HG02852 (cell line): ENCODE measurements at regions not wholly inside any gene's neighbourhood (a gene's known extent, or its start where the extent isn't known, plus 50 kb on each side); places are given as distances from the start of the nearest gene placed in this dataset.

Experiments
- ATAC-seq: cut with Tn5 transposase; IDR thresholded peaks from one replicate; pipeline ENCODE4 v1.9.1; 2021; ENCODE audit warnings: mild to moderate bottlenecking, moderate library complexity; ENCODE audit not compliant: unreplicated experiment

DNA sequence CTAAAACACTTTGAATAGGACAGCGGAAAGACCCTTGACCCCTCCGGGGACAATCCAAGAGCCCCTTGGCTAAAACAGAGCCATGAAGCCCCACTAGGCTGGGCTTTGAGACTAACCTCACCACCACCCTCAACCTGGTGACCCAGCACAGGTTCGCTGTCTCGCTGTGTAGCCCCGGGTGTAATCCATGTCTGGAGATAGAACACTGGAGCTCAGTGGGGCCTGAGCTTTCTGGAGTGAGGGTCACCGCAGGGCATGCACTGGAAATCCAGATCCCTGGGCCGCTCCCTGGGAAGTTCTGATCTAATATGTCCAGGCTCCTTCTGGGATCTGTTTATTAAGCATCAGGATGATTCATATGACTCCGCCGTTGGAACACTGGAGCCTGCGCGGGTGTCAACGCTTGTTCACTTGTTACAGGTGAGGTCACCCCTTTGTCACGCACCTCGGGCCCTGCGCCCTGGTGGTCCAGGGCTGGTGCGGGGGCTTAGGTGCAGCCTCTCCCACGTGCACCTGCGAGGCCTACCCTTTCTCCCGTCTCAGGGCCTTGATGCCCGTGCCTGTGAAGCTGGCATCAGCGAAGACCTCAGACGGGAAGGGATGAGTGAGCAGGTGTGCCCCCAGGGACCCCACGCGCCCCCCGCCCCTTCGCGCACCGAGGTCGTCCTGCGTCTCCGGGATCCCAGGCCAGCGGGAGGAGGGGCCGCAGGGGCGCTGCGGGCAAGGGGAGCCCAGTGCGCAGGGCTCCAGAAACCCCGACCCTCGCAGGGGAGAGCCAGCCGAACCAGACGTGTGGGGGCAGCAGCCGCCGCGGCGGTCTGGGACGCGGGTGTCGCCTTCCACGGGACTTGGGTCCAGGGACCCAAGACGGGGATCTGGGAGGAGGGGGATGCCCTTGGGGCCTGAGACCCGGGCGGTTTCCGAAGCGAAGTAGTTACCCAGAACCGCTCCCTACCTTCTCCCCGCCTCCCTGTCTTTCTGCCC is 224.1 kb upstream of the FOXF1 start:
- no peak for ATAC-seq

DNA sequence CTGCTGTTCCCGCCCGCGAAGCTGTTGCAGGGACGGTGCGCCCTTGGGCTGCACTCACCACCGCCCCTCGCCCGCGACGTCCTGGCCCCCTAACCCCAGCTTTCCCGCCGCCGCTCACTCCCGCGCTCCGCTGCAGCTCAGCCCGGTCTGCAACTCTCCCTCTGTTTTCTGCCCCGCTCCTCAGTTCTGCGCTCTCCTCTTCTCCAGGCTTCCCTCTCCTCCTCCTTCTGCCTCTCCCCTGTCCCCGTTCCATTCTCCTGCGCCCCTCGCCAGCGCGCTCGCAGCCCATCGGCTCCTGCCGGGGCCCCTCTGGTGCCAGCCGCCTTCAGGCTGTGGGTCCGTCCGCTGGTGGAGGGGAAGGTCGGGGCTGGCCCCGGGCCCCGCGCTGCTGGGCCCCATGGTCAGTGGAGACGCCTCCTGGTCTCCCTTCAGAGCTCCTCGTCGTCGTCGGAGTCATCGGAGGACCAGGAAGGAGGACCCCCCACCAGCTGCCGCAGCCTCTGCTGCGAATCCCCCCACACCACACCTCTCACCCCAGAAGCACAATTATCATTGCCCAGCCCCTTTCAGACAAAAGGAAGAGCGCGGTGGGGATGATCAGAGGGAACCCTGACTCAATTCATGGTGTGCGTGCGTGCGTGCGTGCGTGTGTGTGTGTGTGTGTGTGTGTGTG is 223.2 kb upstream of the FOXF1 start:
- no peak for ATAC-seq

DNA sequence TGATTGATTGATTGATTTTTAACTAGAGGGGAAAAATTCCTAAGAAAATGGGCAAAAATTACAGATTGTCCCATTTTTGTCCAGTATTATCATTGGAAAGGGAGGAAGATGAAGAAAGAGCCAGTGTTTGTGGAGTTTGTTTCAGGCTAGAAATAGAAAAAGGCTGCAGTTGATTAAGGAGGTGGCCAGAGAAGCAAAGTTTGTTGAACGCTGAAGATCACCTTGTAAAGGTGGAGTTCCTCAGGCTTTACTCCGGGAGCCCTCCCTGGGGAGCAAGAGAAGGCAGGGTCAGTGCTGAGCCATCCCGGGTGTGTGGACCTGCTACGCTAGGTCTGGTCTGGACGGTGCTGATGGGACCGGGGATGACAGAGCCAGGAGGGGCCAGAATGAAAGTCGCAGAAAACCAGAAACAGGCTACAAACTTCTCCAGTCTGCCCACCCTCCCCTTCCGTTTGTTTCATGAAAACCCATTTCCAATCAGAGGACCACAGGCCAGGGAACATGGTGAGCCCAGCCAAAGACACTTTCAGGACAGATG is 222.6 kb upstream of the FOXF1 start:
- no peak for ATAC-seq

DNA sequence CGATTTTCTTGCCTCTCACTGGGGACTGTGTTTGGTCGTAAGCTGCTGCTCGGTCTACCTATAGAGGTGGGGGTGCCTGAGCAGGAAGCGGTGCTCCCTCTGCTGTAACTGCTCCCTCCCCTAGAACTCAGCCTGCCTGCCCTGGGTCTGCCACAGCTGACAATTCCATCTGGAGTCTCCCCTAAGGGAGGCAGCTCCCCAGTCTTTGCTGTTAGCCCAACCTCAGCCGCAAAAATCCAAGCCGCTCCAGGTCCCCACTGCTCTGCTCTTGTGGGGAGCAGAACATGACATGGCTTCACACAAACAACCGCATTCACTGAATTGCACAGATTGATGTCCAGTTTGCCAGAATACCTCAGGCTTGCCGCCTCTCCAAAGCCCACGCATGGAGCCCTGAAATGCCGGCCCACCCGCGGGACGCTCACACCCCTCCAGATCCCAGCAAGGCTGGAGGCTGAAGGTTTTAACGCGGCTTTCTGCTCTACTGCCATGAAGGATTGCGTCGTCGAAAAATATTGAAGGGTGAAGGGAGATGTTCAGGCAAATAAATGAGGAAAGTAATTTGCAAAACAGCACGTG is 221.5 kb upstream of the FOXF1 start:
- ATAC-seq: no peak

DNA sequence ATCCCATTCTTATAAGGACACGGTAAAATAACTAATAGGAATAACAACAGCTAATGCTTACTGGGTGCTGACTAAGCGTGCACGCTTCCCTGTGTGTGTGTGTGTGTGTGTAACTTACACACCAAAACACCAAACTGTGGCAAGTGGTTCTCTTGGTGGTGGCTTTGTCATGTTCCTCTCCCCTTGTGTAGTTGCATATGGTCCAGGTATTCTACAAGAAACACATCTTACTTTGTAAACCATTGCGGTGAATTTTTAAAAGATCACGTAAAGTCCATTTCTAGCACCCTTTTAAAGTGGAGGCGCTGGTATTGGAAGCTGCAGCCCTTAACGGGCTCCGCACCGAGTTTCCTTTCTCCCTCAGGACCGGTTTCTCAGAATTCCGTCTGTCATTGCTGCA is 221.0 kb upstream of the FOXF1 start:
- ATAC-seq: no peak

DNA sequence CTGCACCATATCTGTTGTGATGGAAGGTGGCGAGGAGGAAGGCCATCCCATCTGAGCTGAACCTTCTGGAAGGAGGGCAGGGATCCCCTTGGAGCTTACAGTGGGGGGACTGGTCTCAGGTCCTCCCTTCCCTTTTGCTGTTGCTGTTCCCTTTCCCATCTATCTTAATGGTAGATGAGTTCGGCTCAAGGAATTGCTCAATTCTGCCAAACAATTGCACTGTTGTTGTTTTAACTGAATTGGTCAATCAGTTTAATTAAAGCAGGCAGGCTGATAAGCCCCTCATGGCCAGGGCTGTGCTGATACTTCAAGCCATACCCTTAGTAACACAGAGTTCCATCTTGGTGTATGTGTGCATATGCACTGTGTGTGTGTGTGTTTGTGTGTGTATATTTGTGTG is 220.4 kb upstream of the FOXF1 start:
- ATAC-seq: no peak

DNA sequence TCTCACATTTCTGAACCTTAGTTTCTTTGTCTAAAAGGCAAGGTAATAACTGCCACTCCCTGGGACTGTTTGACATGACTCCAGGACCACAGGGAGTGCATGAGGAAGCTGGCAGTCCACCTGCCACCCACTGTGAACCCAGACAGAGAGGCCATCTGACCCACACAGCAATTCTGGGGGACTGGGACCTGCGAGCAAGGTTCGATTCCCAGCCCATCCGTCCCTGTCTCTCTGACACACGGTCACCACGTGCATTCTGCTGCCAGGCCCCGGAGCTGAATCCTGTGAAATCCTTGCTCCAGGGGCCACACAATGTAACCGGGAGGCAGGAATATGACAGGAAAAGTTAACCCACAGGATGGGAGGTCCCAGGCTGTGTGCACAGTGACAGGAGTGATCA is 218.8 kb upstream of the FOXF1 start:
- no peak for ATAC-seq

DNA sequence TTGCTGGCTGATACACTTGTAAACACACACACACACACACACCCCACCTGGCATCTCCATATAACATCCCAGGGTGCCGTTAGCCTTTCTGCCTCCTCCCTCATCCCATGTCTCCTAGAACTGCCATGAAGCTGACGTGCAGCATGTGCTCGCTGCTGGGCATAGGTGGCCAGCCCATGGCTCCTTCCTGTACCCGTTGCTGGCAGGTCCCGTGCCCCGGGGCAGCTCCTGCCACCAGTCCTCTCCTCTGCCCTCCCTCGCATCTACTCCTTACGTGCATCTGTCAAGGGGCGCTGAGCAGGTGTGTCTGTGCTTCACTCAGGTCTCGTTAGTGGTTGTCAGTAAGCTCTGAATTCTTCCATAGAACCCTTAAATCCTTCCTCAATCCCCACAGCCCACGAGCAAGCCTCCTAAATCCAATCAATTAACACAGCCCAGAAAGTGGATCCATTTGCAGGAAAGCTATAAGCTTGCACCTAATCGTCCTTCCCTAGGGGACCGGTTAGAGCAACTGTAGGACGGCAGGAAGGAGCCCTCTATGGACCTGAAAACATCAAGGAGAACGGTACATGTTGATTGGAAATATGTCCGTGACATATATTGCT is 218.1 kb upstream of the FOXF1 start:
- no peak for ATAC-seq

DNA sequence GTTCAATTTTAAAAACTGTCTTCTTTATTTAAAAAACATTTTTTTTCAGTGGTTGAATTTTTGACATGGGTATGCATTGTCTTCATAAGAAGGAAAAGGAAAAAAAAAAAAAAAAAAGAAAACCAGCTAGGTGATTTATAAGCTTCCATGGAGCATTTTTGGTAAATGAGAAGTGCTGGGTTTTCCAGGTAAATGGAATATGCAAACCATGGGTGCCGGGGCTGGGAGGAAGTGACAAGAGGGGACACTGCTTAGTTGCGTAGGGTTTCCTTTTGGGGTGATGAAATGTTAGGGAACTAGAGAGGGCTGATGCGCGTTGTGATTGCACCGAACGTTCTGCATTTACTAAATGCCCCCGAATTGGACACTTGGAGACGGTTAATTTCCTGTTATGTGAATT is 217.4 kb upstream of the FOXF1 start:
- ATAC-seq: no peak

DNA sequence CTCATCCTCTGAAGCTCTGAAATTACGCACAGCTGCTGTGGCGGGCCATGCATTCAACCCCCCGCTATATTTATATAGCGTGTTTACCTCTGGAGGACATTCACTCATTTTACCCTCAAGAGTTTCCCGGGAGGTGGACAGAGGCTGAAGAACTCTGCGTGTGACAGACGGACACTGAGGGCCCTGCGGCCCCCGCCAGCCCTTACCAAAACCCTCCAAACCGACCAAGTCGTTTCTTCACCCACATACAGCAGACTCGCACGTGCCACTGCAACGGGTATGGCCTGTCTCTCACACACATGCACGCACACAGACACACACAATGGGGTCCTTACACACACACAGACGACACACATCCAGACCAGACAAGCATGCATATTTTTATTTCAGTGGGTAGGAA is 216.4 kb upstream of the FOXF1 start:
- ATAC-seq: no peak

DNA sequence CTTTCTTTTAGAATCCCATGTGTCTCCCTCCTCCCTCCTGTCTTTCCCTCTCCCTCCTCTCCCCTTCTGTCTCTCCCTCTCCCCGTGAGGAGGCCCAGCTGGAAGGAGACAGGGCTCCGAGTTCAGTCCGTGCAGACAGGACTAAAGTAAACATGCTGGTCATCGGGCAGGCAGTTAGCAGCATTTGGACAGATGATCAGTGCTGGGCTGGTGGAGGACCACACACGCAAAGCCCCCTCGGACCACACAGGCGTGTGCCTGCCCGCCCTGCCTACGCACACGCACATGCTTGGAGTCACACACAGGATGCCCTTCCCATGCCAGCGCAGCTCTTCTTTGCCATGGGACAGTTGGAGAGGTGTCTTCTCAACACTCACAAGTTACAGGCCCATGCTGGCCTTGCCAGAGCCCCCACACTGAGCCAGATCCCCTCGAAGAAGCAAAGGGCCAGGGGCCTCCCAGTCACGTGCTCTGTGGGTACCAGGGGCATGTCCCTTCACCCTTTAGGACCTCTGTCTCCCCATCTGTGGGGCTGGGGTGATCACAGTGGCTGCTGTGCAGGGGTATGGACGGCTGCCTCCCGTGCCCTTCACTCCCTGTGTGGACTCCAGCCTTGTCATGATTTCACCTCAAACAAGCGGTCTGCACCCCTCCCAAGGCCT is 215.7 kb upstream of the FOXF1 start:
- no peak for ATAC-seq

DNA sequence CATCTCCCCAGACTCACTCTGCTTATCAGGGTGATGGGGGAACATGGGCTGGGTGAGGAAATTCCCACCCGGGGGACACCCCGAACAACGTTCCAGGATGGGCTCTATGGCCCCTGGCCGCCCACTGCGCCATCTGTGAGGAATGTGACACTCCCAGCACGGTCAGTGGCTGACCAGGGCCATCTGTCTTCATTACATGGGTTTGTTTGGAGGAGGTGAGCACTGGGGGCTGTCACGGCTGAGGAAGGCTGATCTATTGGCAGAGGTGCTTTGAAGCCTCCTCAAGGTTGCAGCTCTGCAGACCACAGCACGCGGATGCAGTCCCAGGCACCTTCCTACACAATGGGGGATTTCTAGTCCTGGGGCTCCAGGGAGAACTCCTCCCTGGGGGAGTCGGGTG is 214.1 kb upstream of the FOXF1 start:
- ATAC-seq: no peak

DNA sequence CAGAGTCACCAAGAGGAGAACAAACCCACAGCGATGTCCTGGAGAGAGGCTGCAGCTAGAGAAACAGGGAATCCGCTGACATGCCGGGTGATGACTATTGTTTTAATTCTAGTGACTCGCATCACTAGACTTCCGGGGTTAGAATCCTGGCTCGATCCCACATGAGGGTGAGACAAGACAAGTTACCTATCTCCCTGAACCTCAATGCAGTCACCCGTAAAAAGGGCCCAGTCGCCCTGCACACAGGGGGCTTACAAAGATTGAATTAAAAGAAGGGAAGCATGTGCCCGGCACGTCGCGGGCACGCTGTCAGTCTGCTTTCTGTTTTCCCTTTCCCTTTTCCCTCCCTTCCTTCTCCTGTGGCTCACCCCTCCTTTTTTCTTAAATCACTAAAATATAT is 212.9 kb upstream of the FOXF1 start:
- no peak for ATAC-seq

DNA sequence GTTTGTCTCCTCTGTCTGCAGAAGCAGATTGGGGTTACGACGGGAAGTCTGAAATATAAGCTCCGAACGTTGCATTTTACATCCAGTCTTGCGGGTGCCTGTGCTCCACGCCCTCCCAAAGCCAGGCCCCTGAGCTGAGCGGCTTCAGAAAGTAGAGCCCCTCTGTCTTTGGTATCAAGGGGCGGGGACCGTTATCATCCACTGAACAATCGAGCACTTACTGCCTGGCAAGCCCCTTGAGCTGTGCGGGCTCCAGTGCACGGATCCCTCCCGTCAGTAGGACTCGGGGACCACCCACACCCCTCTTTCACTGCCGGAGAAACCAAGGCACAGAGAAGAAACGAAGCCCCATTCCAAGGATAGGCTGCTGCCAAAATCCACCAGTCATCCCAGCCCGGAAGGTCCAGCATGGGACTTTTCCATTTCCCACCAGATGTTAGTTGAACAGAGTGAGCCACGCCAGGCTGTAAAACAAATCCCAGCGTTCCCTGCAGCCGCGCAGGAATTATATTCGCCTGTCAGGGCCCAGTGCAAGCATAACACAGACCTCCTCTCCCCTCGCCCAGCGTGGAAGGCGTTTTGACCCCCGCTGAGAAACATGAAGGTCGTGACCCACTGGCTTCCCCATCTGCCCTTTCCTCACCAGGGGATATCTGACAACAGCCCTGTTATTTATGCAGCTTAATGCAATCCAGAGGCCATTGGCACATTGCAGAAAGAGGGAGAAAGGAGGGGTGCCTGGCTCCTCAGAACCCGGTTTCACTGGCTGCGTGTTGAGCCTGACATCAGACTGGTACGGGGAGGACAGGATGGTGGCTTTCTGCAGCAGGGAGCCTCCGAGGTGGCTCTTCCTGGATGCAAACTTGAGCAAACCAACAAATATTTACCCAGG is 212.2 kb upstream of the FOXF1 start:
- ATAC-seq: no peak

DNA sequence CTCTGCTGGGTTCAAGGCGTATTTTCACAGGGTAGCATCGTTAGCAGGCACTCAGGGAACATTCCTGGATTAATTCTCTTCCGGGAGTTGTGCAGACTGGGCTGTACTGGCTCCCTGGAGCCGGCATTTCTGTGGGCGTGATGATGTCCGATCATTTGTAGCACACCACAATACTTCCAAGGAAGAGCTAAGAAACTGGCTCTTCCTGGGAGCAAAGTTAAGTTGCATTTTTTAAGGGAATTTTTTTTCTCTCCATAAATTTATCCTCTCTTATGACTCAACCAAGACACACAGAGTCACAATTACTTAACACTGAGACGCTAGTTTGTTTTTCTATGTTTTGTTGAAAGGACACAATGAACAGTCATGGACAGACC is 211.6 kb upstream of the FOXF1 start:
- no peak for ATAC-seq

DNA sequence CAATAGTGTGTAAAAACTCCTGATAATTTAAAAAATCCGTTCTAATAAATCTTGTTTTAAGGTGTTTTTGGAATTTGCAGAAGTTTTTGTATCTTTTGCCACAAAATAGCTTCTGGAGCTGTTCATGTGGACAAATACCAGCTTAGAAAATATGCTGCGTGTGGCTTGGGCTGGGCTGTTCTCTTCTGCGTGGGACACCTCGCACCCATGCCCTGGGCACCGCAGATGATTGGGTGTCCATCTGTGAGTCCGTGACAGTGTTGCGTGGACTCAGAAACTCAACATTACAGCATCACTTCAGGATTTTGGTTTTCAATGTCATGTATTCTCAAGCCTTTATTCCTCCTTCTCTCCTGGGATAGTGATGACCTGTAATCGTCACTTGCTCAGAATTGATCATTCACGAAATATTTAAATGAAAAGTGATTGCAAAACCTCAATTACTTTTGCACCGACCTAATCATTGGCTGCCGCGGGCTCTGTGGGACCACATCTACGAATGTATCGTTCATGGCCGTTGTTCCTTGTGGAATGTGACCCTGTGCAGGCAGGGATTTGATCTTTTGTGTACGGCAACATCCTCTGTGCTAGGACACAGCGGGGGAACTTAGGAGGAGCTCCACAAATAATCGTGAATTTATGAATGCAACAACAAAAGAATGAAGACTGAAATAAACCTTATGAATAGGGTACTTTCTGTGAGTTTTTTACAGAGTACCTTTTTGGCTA is 210.3 kb upstream of the FOXF1 start:
- no peak for ATAC-seq

DNA sequence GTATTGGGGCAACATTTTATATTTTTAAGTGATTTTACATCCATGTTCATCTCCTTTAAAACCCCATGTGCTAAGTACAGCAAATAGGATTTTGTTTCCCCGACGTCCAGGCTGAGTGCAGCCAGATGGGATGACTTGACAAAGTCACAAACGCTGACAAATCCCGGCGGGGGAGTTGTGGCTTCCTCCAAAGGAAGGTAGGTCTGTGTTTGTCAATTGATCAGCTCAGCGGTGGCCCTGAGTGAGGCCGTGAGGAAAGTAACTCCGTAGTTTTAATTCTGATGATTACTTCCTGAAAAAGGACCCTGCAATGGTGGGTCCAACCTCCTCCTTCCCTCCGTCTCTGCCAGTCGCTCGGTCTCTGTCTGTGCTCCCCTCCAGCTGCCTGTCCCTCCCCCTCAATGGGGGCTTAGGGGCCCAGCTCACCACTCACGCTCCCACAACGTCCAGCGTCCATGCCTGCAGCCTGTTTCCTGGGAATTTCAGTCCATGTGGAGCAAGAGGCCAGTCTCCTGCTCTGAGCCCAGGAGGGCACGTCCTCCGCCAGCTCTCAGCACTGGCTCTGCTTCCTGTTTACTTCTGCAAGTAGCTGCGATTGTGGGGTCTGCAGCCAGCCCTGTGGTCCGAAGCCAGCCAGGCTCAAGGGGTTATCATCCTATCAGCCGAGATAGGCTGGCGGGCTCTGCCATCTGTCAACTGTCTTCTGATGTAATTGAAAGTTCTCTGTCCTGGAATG is 209.4 kb upstream of the FOXF1 start:
- ATAC-seq: no peak

DNA sequence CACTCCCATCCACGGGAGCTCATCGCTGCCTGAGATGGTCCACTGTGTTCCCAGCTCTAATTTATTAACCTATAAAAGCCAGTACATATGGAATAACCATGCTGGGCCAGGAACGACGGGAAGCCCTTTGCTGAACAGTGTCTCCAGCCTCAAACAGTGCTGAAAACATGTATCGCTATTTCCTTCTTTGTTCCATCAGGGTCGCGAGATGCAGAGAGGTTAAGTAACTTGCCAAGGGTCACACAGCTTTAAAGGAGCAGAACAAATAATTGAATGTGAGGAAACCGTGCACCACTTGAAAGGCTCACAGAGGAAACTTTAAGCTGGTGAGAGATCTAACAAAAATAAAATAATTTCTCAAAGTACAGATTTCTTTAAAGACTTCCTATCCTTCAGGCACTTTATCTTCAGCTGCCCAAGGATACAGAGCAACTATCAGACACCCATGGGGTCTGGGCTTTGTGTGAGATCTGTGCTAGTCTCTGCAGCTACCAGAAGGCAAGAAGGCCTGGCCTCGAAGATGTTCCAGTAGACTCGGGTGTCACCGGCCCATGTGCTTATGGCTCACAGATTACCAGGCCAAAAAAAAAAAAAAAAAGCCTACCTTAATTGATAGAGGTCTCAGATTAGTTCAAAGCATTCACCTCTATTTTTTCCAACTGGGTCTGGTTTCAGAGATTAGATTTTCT is 207.8 kb upstream of the FOXF1 start:
- no peak for ATAC-seq
